Muscle layer of colon (tissue), 2 donors: ENCODE measurements at regions not wholly inside any gene's neighbourhood (a gene's known extent, or its start where the extent isn't known, plus 50 kb on each side); places are given as distances from the start of the nearest gene placed in this dataset.
"Not testable (repeated sequence)": the region's sequence is repeated elsewhere in the genome, so short reads cannot be mapped to it uniquely, and the experiment has no call there.

Experiments
- H3K27ac ChIP-seq: one replicate; pipeline ENCODE4 v1.7.0; 2013; ENCODE audit warnings: low read depth, mild to moderate bottlenecking, low read length, moderate library complexity
- H3K27me3 ChIP-seq, 2 donors: one replicate each; pipeline ENCODE4 v1.7.0; 2013; ENCODE audit warnings: low read length in 2 of 2, mild to moderate bottlenecking in 2 of 2; ENCODE audit not compliant: insufficient read depth in 2 of 2, control insufficient read depth in 1 of 2
- H3K36me3 ChIP-seq: one replicate; pipeline ENCODE4 v1.7.0; 2013; ENCODE audit warnings: mild to moderate bottlenecking, low read length; ENCODE audit not compliant: insufficient read depth
- H3K4me1 ChIP-seq: one replicate; pipeline ENCODE4 v1.7.0; 2013; ENCODE audit warnings: mild to moderate bottlenecking, low read length; ENCODE audit not compliant: insufficient read depth
- H3K4me3 ChIP-seq, 2 donors: one replicate each; pipeline ENCODE4 v1.7.0; 2013; ENCODE audit warnings: low read length in 2 of 2, low read depth in 1 of 2, mild to moderate bottlenecking in 1 of 2, moderate library complexity in 1 of 2
- H3K9ac ChIP-seq: one replicate; pipeline ENCODE4 v1.7.0; 2013; ENCODE audit warnings: low read length
- H3K9me3 ChIP-seq: one replicate; pipeline ENCODE4 v1.7.0; 2013; ENCODE audit warnings: mild to moderate bottlenecking, low read length
- donor health status: abdominal sarcoma.
- donor health status: Adenocarcinoma of cecum.

GRCh38 chr16:60127196-60127595 is 1393.1 kb upstream of the GOT2 start:
- Histone ChIP-seq H3K36me3 (no peaks in the 10 kb centered on the region), H3K27ac (no peak overlapping the region), H3K27me3 (no peaks in the 10 kb centered on the region), H3K4me1 (no peaks in the 10 kb centered on the region), H3K4me3 (no peak overlapping the region), H3K9ac (no peak overlapping the region), H3K9me3 (no peaks in the 10 kb centered on the region)

- H3K36me3 ChIP-seq, H3K4me1 ChIP-seq, H3K9me3 ChIP-seq, H3K9ac ChIP-seq, H3K27ac ChIP-seq, H3K4me3 ChIP-seq, H3K27me3 ChIP-seq: not testable (repeated sequence)
These were observed 1392.0 kb upstream of the GOT2 start for GRCh38 chr16:60126115-60126514.

GRCh38 chr16:60123392-60124023 is 1389.4 kb upstream of the GOT2 start:
- Histone ChIP-seq H3K27me3 (no peaks in the 10 kb centered on the region), H3K4me3 (no peak overlapping the region), H3K9ac (no peak overlapping the region), H3K36me3 (no peaks in the 10 kb centered on the region), H3K4me1 (no peaks in the 10 kb centered on the region), H3K9me3 (no peaks in the 10 kb centered on the region), H3K27ac (no peak overlapping the region)

GRCh38 chr16:60120586-60120985 is 1386.5 kb upstream of the GOT2 start:
- Histone ChIP-seq H3K9me3 (no peaks in the 10 kb centered on the region), H3K4me3 (no peak overlapping the region), H3K36me3 (no peaks in the 10 kb centered on the region), H3K9ac (no peak overlapping the region), H3K27me3 (no peaks in the 10 kb centered on the region), H3K4me1 (no peaks in the 10 kb centered on the region), H3K27ac (no peak overlapping the region)

- Histone ChIP-seq H3K27me3 (no peaks in the 10 kb centered on the region), H3K9me3 (no peaks in the 10 kb centered on the region), H3K4me1 (no peaks in the 10 kb centered on the region)
These were observed 1376.4 kb upstream of the GOT2 start for GRCh38 chr16:60110531-60110930.

GRCh38 chr16:60107871-60108270 is 1373.8 kb upstream of the GOT2 start:
- H3K9ac ChIP-seq, result no peak overlapping the region

More at GRCh38 chr16:60110531-60110930, 1376.4 kb upstream of the GOT2 start:
- no peak overlapping the region for H3K9ac ChIP-seq
- no peak overlapping the region for H3K4me3 ChIP-seq
- H3K27ac ChIP-seq, result no peak overlapping the region
- H3K36me3 ChIP-seq, result no peaks in the 10 kb centered on the region

GRCh38 chr16:60107437-60107836 is 1373.3 kb upstream of the GOT2 start:
- H3K9me3 ChIP-seq, result no peaks in the 10 kb centered on the region
- no peak overlapping the region for H3K27ac ChIP-seq
- H3K9ac ChIP-seq, result no peak overlapping the region
- no peaks in the 10 kb centered on the region for H3K27me3 ChIP-seq
- no peaks in the 10 kb centered on the region for H3K4me1 ChIP-seq
- no peak overlapping the region for H3K4me3 ChIP-seq
- no peaks in the 10 kb centered on the region for H3K36me3 ChIP-seq

More at GRCh38 chr16:60107871-60108270, 1373.8 kb upstream of the GOT2 start:
- H3K4me3 ChIP-seq, result no peak overlapping the region
- H3K27ac ChIP-seq, result no peak overlapping the region
- no peaks in the 10 kb centered on the region for H3K4me1 ChIP-seq
- H3K36me3 ChIP-seq, result no peaks in the 10 kb centered on the region
- no peaks in the 10 kb centered on the region for H3K9me3 ChIP-seq
- H3K27me3 ChIP-seq, result no peaks in the 10 kb centered on the region

- no peak overlapping the region for H3K4me3 ChIP-seq
- no peak overlapping the region for H3K9ac ChIP-seq
- no peak overlapping the region for H3K27ac ChIP-seq
- no peaks in the 10 kb centered on the region for H3K4me1 ChIP-seq
- H3K36me3 ChIP-seq, result no peaks in the 10 kb centered on the region
- H3K27me3 ChIP-seq, result no peaks in the 10 kb centered on the region
- no peaks in the 10 kb centered on the region for H3K9me3 ChIP-seq
These were observed 1366.3 kb upstream of the GOT2 start for GRCh38 chr16:60100371-60100770.

- no peak overlapping the region for H3K27ac ChIP-seq
- H3K9ac ChIP-seq, result no peak overlapping the region
- no peaks in the 10 kb centered on the region for H3K27me3 ChIP-seq
- H3K4me1 ChIP-seq, result no peaks in the 10 kb centered on the region
- H3K9me3 ChIP-seq, result no peaks in the 10 kb centered on the region
- H3K36me3 ChIP-seq, result no peaks in the 10 kb centered on the region
- no peak overlapping the region for H3K4me3 ChIP-seq
These were observed 1357.4 kb upstream of the GOT2 start for GRCh38 chr16:60091529-60091928.

- H3K27me3 ChIP-seq, result no peaks in the 10 kb centered on the region
- no peaks in the 10 kb centered on the region for H3K9me3 ChIP-seq
- H3K9ac ChIP-seq, result no peak overlapping the region
- H3K4me3 ChIP-seq, result no peak overlapping the region
- H3K36me3 ChIP-seq, result no peaks in the 10 kb centered on the region
- no peaks in the 10 kb centered on the region for H3K4me1 ChIP-seq
- no peak overlapping the region for H3K27ac ChIP-seq
These were observed 1357.0 kb upstream of the GOT2 start for GRCh38 chr16:60091071-60091470.

- no peaks in the 10 kb centered on the region for H3K36me3 ChIP-seq
- H3K9me3 ChIP-seq, result no peaks in the 10 kb centered on the region
These were observed 1353.4 kb upstream of the GOT2 start for GRCh38 chr16:60087530-60087929.

GRCh38 chr16:60078819-60079218 is 1344.7 kb upstream of the GOT2 start:
- H3K9me3 ChIP-seq, H3K27me3 ChIP-seq, H3K9ac ChIP-seq, H3K4me3 ChIP-seq, H3K27ac ChIP-seq, H3K4me1 ChIP-seq, H3K36me3 ChIP-seq: not testable (repeated sequence)

More at GRCh38 chr16:60087530-60087929, 1353.4 kb upstream of the GOT2 start:
- Histone ChIP-seq H3K27ac (no peak overlapping the region), H3K4me3 (no peak overlapping the region), H3K27me3 (no peaks in the 10 kb centered on the region), H3K9ac (no peak overlapping the region), H3K4me1 (no peaks in the 10 kb centered on the region)
